MM.1S (cell line): ENCODE measurements at regions not wholly inside any gene's neighbourhood (a gene's known extent, or its start where the extent isn't known, plus 50 kb on each side); places are given as distances from the start of the nearest gene placed in this dataset.
"Not testable (repeated sequence)": the region's sequence is repeated elsewhere in the genome, so short reads cannot be mapped to it uniquely, and the experiment has no call there.

Experiments used
- DNase-seq: peaks from one replicate; pipeline ENCODE4 v3.0.0-alpha.2; 2015
- H2AFZ ChIP-seq: fragments of 300-600 bp; sonication (generic); 2 replicates; pipeline ENCODE4 v1.6.0; 2016; ENCODE audit warnings: antibody characterized with exemption, low read length
- H3F3A ChIP-seq: fragments of 300-600 bp; sonication (generic); 2 replicates; pipeline ENCODE4 v1.6.1; 2016; ENCODE audit warnings: mild to moderate bottlenecking, antibody characterized with exemption, low read length, moderate library complexity, mixed read lengths; ENCODE audit not compliant: insufficient read depth
- H3K27ac ChIP-seq: fragments of 300-600 bp; sonication (generic); 2 replicates; pipeline ENCODE4 v1.5.1; 2016; ENCODE audit warnings: mild to moderate bottlenecking, low read length
- H3K27me3 ChIP-seq: fragments of 300-600 bp; sonication (generic); replicated peaks from 2 replicates; pipeline ENCODE4 v1.6.0; 2016; ENCODE audit warnings: low read length; ENCODE audit not compliant: insufficient read depth
- H3K36me3 ChIP-seq: fragments of 300-600 bp; sonication (generic); replicated peaks from 2 replicates; pipeline ENCODE4 v1.6.1; 2016; ENCODE audit warnings: mild to moderate bottlenecking, low read length, mixed read lengths; ENCODE audit not compliant: insufficient read depth
- H3K4me1 ChIP-seq: fragments of 300-600 bp; sonication (generic); 2 replicates; pipeline ENCODE4 v1.6.1; 2016; ENCODE audit warnings: low read length, mixed read lengths
- H3K4me2 ChIP-seq: fragments of 300-600 bp; sonication (generic); 2 replicates; pipeline ENCODE4 v1.6.0; 2016; ENCODE audit warnings: low read depth, low read length
- H3K4me3 ChIP-seq: fragments of 300-600 bp; sonication (generic); 2 replicates; pipeline ENCODE4 v1.5.1; 2016; ENCODE audit warnings: low read length, mixed read lengths
- H3K79me2 ChIP-seq: fragments of 300-600 bp; sonication (generic); 2 replicates; pipeline ENCODE4 v1.6.1; 2016; ENCODE audit warnings: mixed run types, low read length, mixed read lengths
- H3K9ac ChIP-seq: fragments of 300-600 bp; sonication (generic); 2 replicates; pipeline ENCODE4 v1.6.1; 2016; ENCODE audit warnings: low read length, mixed read lengths
- H3K9me2 ChIP-seq: fragments of 300-600 bp; sonication (generic); replicated peaks from 2 replicates; pipeline ENCODE4 v1.6.1; 2016; ENCODE audit warnings: mild to moderate bottlenecking, low read length, mixed read lengths; ENCODE audit not compliant: insufficient read depth
- H3K9me3 ChIP-seq: fragments of 300-600 bp; sonication (generic); replicated peaks from 2 replicates; pipeline ENCODE4 v1.6.1; 2016; ENCODE audit warnings: mild to moderate bottlenecking, low read length, mixed read lengths; ENCODE audit not compliant: insufficient read depth
- H4K20me1 ChIP-seq: fragments of 300-600 bp; sonication (generic); 2 replicates; pipeline ENCODE4 v1.6.1; 2016; ENCODE audit warnings: mild to moderate bottlenecking, low read length, moderate library complexity, mixed read lengths; ENCODE audit not compliant: insufficient read depth
- EZH2 ChIP-seq: fragments of 300-600 bp; sonication (generic); optimal IDR thresholded peaks from 2 replicates; pipeline ENCODE3; 2017; ENCODE audit warnings: low read depth, mild to moderate bottlenecking, antibody characterized with exemption, low read length, mixed read lengths
- EZH2phosphoT487 ChIP-seq: fragments of 300-600 bp; sonication (generic); IDR thresholded peaks from 2 replicates; pipeline ENCODE4 v1.6.1; 2018; ENCODE audit warnings: antibody characterized with exemption, low read length
- TF ChIP-seq, protein P1 (sequence below): fragments of 300-600 bp; sonication (generic); IDR thresholded peaks from 2 replicates; pipeline ENCODE4 v1.5.1; 2016; ENCODE audit warnings: antibody characterized with exemption, low read length, mixed read lengths

DNA sequence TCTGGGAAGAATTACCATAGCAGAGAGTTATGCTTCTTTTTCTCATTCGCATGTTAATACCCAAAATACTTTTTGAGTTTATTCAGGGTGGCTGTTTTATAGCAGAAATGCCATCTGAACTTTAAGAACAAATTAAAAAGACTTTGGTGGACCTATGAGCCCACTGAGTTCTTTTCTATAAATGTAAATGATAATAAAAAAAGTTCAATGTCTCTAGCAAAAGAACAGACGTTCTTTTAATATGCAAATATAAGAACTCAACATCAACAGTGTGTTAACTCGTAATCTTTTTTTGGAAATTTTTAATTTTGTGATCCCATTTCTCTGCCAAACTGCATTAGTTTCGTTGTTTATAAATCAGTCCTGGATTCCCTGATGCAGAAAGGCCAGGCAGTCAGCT lies 1283.0 kb upstream of the NUDT12 start:
- Histone ChIP-seq H3K79me2 (no peaks in the 10 kb centered on the region), H3K27ac (no peak overlapping the region), H3K9ac (no peak overlapping the region), H3K4me1 (no peaks in the 10 kb centered on the region), H4K20me1 (no peaks in the 10 kb centered on the region), H3K9me2 (no peaks in the 10 kb centered on the region), H3K9me3 (no peaks in the 10 kb centered on the region; the same call in 1 of the 2 replicates), H3F3A (no peaks in the 10 kb centered on the region), H3K4me3 (no peak overlapping the region), H3K27me3 (no peaks in the 10 kb centered on the region), H3K36me3 (no peaks in the 10 kb centered on the region), H2AFZ (no peak overlapping the region), H3K4me2 (no peak overlapping the region)
- TF ChIP-seq, protein P1, sequence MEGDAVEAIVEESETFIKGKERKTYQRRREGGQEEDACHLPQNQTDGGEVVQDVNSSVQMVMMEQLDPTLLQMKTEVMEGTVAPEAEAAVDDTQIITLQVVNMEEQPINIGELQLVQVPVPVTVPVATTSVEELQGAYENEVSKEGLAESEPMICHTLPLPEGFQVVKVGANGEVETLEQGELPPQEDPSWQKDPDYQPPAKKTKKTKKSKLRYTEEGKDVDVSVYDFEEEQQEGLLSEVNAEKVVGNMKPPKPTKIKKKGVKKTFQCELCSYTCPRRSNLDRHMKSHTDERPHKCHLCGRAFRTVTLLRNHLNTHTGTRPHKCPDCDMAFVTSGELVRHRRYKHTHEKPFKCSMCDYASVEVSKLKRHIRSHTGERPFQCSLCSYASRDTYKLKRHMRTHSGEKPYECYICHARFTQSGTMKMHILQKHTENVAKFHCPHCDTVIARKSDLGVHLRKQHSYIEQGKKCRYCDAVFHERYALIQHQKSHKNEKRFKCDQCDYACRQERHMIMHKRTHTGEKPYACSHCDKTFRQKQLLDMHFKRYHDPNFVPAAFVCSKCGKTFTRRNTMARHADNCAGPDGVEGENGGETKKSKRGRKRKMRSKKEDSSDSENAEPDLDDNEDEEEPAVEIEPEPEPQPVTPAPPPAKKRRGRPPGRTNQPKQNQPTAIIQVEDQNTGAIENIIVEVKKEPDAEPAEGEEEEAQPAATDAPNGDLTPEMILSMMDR: no peak
- TF ChIP-seq EZH2phosphoT487: no peak
- TF ChIP-seq EZH2: no peak
- DNase-seq: no peak

DNA sequence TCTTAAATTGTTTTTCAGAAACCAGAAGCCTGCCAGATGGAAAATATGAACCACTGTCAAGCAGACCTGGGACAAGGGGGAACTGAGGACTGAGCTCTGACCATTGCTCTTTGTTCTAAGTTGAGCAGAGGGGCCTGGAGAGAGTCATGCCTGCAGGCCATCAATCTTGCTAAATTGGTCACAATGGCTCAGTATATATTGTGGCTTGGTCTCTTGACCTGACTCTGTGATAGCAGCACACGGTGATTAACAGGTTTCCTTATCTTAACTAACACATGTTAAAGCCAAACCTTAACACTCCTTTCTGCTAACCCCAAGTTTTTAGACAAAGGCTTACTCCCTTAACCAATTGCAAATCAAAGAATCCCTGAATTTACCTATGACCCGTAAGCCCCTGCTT lies 1281.2 kb upstream of the NUDT12 start:
- Histone ChIP-seq H3K4me1 (no peaks in the 10 kb centered on the region), H3K9me3 (no peaks in the 10 kb centered on the region; the same call in 1 of the 2 replicates), H4K20me1 (no peaks in the 10 kb centered on the region), H2AFZ (no peak overlapping the region), H3K4me2 (no peak overlapping the region), H3F3A (no peaks in the 10 kb centered on the region), H3K36me3 (no peaks in the 10 kb centered on the region), H3K79me2 (no peaks in the 10 kb centered on the region), H3K27me3 (no peaks in the 10 kb centered on the region), H3K4me3 (no peak overlapping the region), H3K9me2 (no peaks in the 10 kb centered on the region), H3K27ac (no peak overlapping the region), H3K9ac (no peak overlapping the region)
- no peak for DNase-seq
- TF ChIP-seq EZH2: no peak
- TF ChIP-seq, protein P1: no peak
- no peak for TF ChIP-seq EZH2phosphoT487

DNA sequence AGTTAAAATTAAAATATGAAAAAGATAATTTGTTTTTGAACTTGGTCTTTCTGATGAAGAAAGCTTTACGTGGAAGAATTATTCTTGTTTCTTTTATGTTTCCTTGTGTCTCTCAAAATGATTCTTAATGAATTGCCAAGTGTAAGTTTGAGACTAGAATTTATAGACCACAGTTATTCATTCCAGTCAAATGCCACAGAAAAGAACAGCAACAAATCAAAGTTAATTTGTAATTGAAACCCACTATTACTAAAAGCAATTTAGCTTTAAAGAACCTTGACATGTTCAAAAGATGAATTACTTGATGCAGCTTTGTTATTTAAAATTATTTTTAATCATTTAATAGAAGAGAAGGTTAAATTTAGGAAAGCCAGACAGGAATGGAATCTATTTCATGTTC lies 1277.7 kb upstream of the NUDT12 start:
- no peak for DNase-seq
- H3K27ac ChIP-seq: no peak overlapping the region

DNA sequence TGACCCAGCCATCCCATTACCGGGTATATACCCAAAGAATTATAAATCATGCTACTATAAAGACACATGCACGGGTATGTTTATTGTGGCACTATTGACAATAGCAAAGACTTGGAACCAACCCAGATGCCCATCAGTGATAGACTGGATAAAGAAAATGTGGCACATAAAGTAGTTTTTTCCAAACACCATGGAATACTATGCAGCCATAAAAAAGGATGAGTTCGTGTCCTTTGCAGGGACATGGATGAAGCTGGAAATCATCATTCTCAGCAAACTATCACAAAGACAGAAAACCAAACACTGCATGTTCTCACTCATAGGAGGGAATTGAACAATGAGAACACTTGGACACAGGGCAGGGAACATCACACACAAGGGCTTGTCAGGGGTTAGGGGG lies 1268.9 kb upstream of the NUDT12 start:
- H3K27ac ChIP-seq, H3K9me3 ChIP-seq, H3K79me2 ChIP-seq, DNase-seq, H3K4me1 ChIP-seq, H3K9me2 ChIP-seq, H3K4me2 ChIP-seq, H3K9ac ChIP-seq, H3K27me3 ChIP-seq, H4K20me1 ChIP-seq, H3F3A ChIP-seq, H3K4me3 ChIP-seq, H3K36me3 ChIP-seq, H2AFZ ChIP-seq: not testable (repeated sequence)

More for the DNA sequence above, 1277.7 kb upstream of the NUDT12 start:
- no peaks in the 10 kb centered on the region for H3K36me3 ChIP-seq
- H3K4me3 ChIP-seq: no peak overlapping the region
- no peaks in the 10 kb centered on the region for H3K9me3 ChIP-seq
- H3K79me2 ChIP-seq: no peaks in the 10 kb centered on the region
- no peak overlapping the region for H3K9ac ChIP-seq
- H3K27me3 ChIP-seq: no peaks in the 10 kb centered on the region
- TF ChIP-seq, protein P1: no peak
- TF ChIP-seq EZH2phosphoT487: no peak
- TF ChIP-seq EZH2: no peak
- H2AFZ ChIP-seq: no peak overlapping the region
- no peaks in the 10 kb centered on the region for H3K9me2 ChIP-seq
- H4K20me1 ChIP-seq: no peaks in the 10 kb centered on the region
- H3K4me2 ChIP-seq: no peak overlapping the region
- H3K4me1 ChIP-seq: no peaks in the 10 kb centered on the region
- H3F3A ChIP-seq: no peaks in the 10 kb centered on the region
